H9 (cell line): ENCODE measurements at regions not wholly inside any gene's neighbourhood (a gene's known extent, or its start where the extent isn't known, plus 50 kb on each side); places are given as distances from the start of the nearest gene placed in this dataset.

Experiments used
- DNase-seq: peaks from one replicate; pipeline ENCODE4 v3.0.0-alpha.2; 2017
- H2AFZ ChIP-seq: one replicate; pipeline ENCODE4 v1.6.1; 2013; ENCODE audit warnings: mild to moderate bottlenecking, low read length, control low read depth, moderate library complexity
- H2AK5ac ChIP-seq: 2 replicates; pipeline ENCODE4 v1.6.1; 2013; ENCODE audit warnings: low read length, control low read depth, mixed read lengths; ENCODE audit not compliant: insufficient read length
- H2BK120ac ChIP-seq: one replicate; pipeline ENCODE4 v1.6.1; 2013; ENCODE audit warnings: low read depth, mild to moderate bottlenecking, low read length, control low read depth, inconsistent platforms; ENCODE audit not compliant: poor library complexity, severe bottlenecking
- H2BK12ac ChIP-seq: 2 replicates; pipeline ENCODE4 v1.6.1; 2013; ENCODE audit warnings: low read length, control low read depth, mixed read lengths, low read depth; ENCODE audit not compliant: insufficient read length
- H2BK15ac ChIP-seq: 2 replicates; pipeline ENCODE4 v1.6.1; 2013; ENCODE audit warnings: low read depth, low read length, control low read depth
- H2BK20ac ChIP-seq: one replicate; pipeline ENCODE4 v1.6.1; 2013; ENCODE audit warnings: low read depth, mild to moderate bottlenecking, low read length, control low read depth, inconsistent platforms; ENCODE audit not compliant: poor library complexity, severe bottlenecking
- H2BK5ac ChIP-seq: 2 replicates; pipeline ENCODE4 v1.6.1; 2013; ENCODE audit warnings: low read length, control low read depth, mixed read lengths; ENCODE audit not compliant: insufficient read length
- H3K14ac ChIP-seq: 2 replicates; pipeline ENCODE4 v1.6.1; 2013; ENCODE audit warnings: low read length, control low read depth; ENCODE audit not compliant: insufficient read depth
- H3K18ac ChIP-seq: 2 replicates; pipeline ENCODE4 v1.6.1; 2013; ENCODE audit warnings: low read depth, mild to moderate bottlenecking, mixed read lengths, low read length, control low read depth; ENCODE audit not compliant: insufficient read length
- H3K23ac ChIP-seq: 2 replicates; pipeline ENCODE4 v1.6.1; 2013; ENCODE audit warnings: low read length, control low read depth, mixed read lengths, low read depth; ENCODE audit not compliant: insufficient read length
- H3K23me2 ChIP-seq: 2 replicates; pipeline ENCODE4 v1.6.1; 2013; ENCODE audit warnings: low read depth, mild to moderate bottlenecking, mixed read lengths, low read length, control low read depth; ENCODE audit not compliant: insufficient read length, poor library complexity, severe bottlenecking
- H3K27ac ChIP-seq: 2 replicates; pipeline ENCODE4 v1.5.1; 2013; ENCODE audit warnings: low read length, control low read depth, mixed read lengths, low read depth; ENCODE audit not compliant: insufficient read length
- H3K27me3 ChIP-seq: 2 replicates; pipeline ENCODE4 v1.6.1; 2013; ENCODE audit warnings: low read length, control low read depth, inconsistent platforms; ENCODE audit not compliant: insufficient read depth
- H3K4ac ChIP-seq: 2 replicates; pipeline ENCODE4 v1.6.1; 2013; ENCODE audit warnings: low read depth, mild to moderate bottlenecking, control low read depth, inconsistent platforms, low read length, moderate library complexity
- H3K4me1 ChIP-seq: 2 replicates; pipeline ENCODE4 v1.6.1; 2013; ENCODE audit warnings: low read length, control low read depth, inconsistent platforms; ENCODE audit not compliant: insufficient read depth
- H3K4me2 ChIP-seq: 2 replicates; pipeline ENCODE4 v1.6.1; 2013; ENCODE audit warnings: low read length, control low read depth, mixed read lengths; ENCODE audit not compliant: insufficient read length, insufficient read depth
- H3K56ac ChIP-seq: 2 replicates; pipeline ENCODE4 v1.6.1; 2013; ENCODE audit warnings: low read depth, mild to moderate bottlenecking, mixed read lengths, low read length, control low read depth; ENCODE audit not compliant: insufficient read length
- H3K79me1 ChIP-seq: 2 replicates; pipeline ENCODE4 v1.6.1; 2013; ENCODE audit warnings: low read depth, mild to moderate bottlenecking, moderate library complexity, low read length, control low read depth, inconsistent platforms; ENCODE audit not compliant: insufficient read depth, poor library complexity, severe bottlenecking
- H3K79me2 ChIP-seq: 2 replicates; pipeline ENCODE4 v1.6.1; 2013; ENCODE audit warnings: low read length, control low read depth, inconsistent platforms; ENCODE audit not compliant: insufficient read depth
- H3K9ac ChIP-seq: 2 replicates; pipeline ENCODE4 v1.6.1; 2013; ENCODE audit warnings: low read length, control low read depth, mixed read lengths; ENCODE audit not compliant: insufficient read length; ENCODE audit errors: extremely low read depth
- H3K9me3 ChIP-seq: one replicate; pipeline ENCODE4 v1.6.1; 2013; ENCODE audit warnings: low read depth, low read length, inconsistent platforms; ENCODE audit not compliant: control insufficient read depth
- H3T11ph ChIP-seq: one replicate; pipeline ENCODE4 v1.6.1; 2013; ENCODE audit warnings: mild to moderate bottlenecking, low read length, control low read depth, inconsistent platforms
- H4K20me1 ChIP-seq: one replicate; pipeline ENCODE4 v1.6.1; 2013; ENCODE audit not compliant: control insufficient read depth, insufficient read length, insufficient read depth
- H4K5ac ChIP-seq: 2 replicates; pipeline ENCODE4 v1.6.1; 2013; ENCODE audit warnings: low read depth, mild to moderate bottlenecking, mixed read lengths, low read length, control low read depth; ENCODE audit not compliant: insufficient read length
- H4K8ac ChIP-seq: replicated peaks from 2 replicates; pipeline ENCODE4 v1.6.1; 2013; ENCODE audit warnings: low read length, control low read depth, mixed read lengths, low read depth; ENCODE audit not compliant: insufficient read length
- H4K91ac ChIP-seq: 2 replicates; pipeline ENCODE4 v1.6.1; 2013; ENCODE audit warnings: low read depth, mild to moderate bottlenecking, moderate library complexity, mixed read lengths, low read length, control low read depth; ENCODE audit not compliant: insufficient read length
- H3K27ac Mint-ChIP-seq, 3 experiments: 2 replicates in 2 of 3; 3 replicates in 1 of 3; pipeline ENCODE4 v1.8.0; 2020 to 2021; ENCODE audit warnings: mixed read lengths in 3 of 3, mild to moderate bottlenecking in 1 of 3, moderate library complexity in 1 of 3
- H3K27me3 Mint-ChIP-seq: 2 replicates; pipeline ENCODE4 v1.8.0; 2021; ENCODE audit warnings: low read depth, mild to moderate bottlenecking, moderate library complexity, mixed read lengths
- H3K36me3 Mint-ChIP-seq, 3 experiments: 2 replicates in 2 of 3; 3 replicates in 1 of 3; pipeline ENCODE4 v1.8.0; 2020 to 2021; ENCODE audit warnings: low read depth in 3 of 3, mixed read lengths in 3 of 3; ENCODE audit not compliant: insufficient read depth in 1 of 3
- H3K4me1 Mint-ChIP-seq, 2 experiments: 2 replicates each; pipeline ENCODE4 v1.8.0; 2020; ENCODE audit warnings: mixed read lengths in 2 of 2
- H3K4me3 Mint-ChIP-seq, 2 experiments: 2 replicates in 1 of 2; 3 replicates in 1 of 2; pipeline ENCODE4 v1.8.0; 2020 to 2021; ENCODE audit warnings: mild to moderate bottlenecking in 2 of 2, mixed read lengths in 2 of 2, moderate library complexity in 1 of 2
- H3K9me3 Mint-ChIP-seq, 2 experiments: 2 replicates in 1 of 2; 3 replicates in 1 of 2; pipeline ENCODE4 v1.8.0; 2020; ENCODE audit warnings: mild to moderate bottlenecking in 2 of 2, mixed read lengths in 2 of 2, moderate library complexity in 1 of 2
- CTCF ChIP-seq: fragments of 200-600 bp; sonication (generic); conservative IDR thresholded peaks from 3 replicates; pipeline ENCODE4 v1.8.0; 2021; ENCODE audit warnings: antibody characterized with exemption, mild to moderate bottlenecking
- WGBS: extraction: QIAGEN DNeasy Blood & Tissue Kit; methylation state at CpG from one replicate; pipeline ENCODE4 v1.1.7; 2013; ENCODE audit warnings: missing lambda C conversion rate, low lambda C conversion rate, mixed read lengths; ENCODE audit not compliant: insufficient read length; ENCODE audit errors: extremely low coverage; 5-methylcytosine and 5-hydroxymethylcytosine counted together

DNA sequence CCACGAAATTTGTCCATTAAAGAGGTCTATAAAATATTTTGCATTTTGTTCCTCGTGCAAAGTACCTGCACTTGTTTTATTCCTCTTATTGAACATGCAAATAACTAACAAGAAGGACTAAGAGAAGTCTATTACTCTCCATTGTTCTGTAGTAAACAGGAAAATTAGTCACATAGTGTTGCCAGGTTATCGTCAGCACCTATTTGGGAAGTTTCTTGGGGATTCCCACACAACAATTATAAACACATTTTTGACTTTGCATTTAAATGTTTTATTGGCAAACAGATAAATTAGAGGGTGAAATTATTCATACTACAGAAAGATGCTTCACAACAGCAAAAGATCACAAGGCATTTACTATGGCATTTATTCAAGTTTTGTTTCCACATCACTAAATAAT is 174.5 kb downstream of the ZC3H11B start:
- peaks cover 13 to 15% of the 10 kb centered on the region in 2 experiments for H3K4me1 Mint-ChIP-seq

More for the DNA sequence above, 174.5 kb downstream of the ZC3H11B start:
- H3K9me3 ChIP-seq = no peaks in the 10 kb centered on the region
- H3K23me2 ChIP-seq = no peaks in the 10 kb centered on the region
- H3T11ph ChIP-seq = no peak overlapping the region
- no peak overlapping the region for H2BK20ac ChIP-seq
- WGBS = no CpG with 5 or more reads among the region's 3 CpGs
- H2BK5ac ChIP-seq = no peak overlapping the region
- no peak overlapping the region for H3K56ac ChIP-seq
- H3K27me3 Mint-ChIP-seq = no peaks in the 10 kb centered on the region
- H4K5ac ChIP-seq = no peak overlapping the region
- H3K27me3 ChIP-seq = no peaks in the 10 kb centered on the region
- H3K4me3 Mint-ChIP-seq = no peak overlapping the region
- H3K27ac Mint-ChIP-seq = no peak overlapping the region
- H2AFZ ChIP-seq = no peak overlapping the region
- no peaks in the 10 kb centered on the region for H3K9me3 Mint-ChIP-seq
- no peak overlapping the region for H3K4ac ChIP-seq
- H3K27ac ChIP-seq = no peak overlapping the region
- H4K91ac ChIP-seq = no peak overlapping the region
- DNase-seq = no peak
- H2BK15ac ChIP-seq = no peak overlapping the region
- H2AK5ac ChIP-seq = no peak overlapping the region
- no peaks in the 10 kb centered on the region for H3K36me3 Mint-ChIP-seq
- H3K14ac ChIP-seq = no peak overlapping the region
- no peaks in the 10 kb centered on the region for H3K79me2 ChIP-seq
- no peaks in the 10 kb centered on the region for H4K20me1 ChIP-seq
- no peak overlapping the region for H3K4me2 ChIP-seq
- H3K9ac ChIP-seq = no peak overlapping the region
- H4K8ac ChIP-seq = no peak overlapping the region
- H3K79me1 ChIP-seq = no peaks in the 10 kb centered on the region
- no peak overlapping the region for H3K23ac ChIP-seq
- TF ChIP-seq CTCF = no peak
- no peak overlapping the region for H2BK12ac ChIP-seq
- H3K4me1 ChIP-seq = peaks cover 4% of the 10 kb centered on the region; the same call in 1 of the 2 replicates
- H3K18ac ChIP-seq = no peak overlapping the region
- H2BK120ac ChIP-seq = no peak overlapping the region
